Upper lobe of left lung (tissue), 6 donors: ENCODE measurements at regions not wholly inside any gene's neighbourhood (a gene's known extent, or its start where the extent isn't known, plus 50 kb on each side); places are given as distances from the start of the nearest gene placed in this dataset.

ENCODE experiments used
- ATAC-seq, 2 donors: fragments of 200-7000 bp; cut with Tn5 transposase; one replicate each; pipeline ENCODE4 v1.9.1; 2022; ENCODE audit warnings: mild to moderate bottlenecking in 2 of 2, moderate library complexity in 2 of 2; ENCODE audit not compliant: low FRiP score in 2 of 2
- DNase-seq, 2 donors: peaks; one replicate each; pipeline ENCODE4 v3.0.0-alpha.2; 2019 to 2020
- H3K27ac ChIP-seq, 4 donors: fragments of 200-600 bp; sonication (generic); one replicate each; pipeline ENCODE4 v1.5.1; 2016 to 2019
- H3K27me3 ChIP-seq, 4 donors: fragments of 200-600 bp; sonication (generic); one replicate each; pipeline ENCODE4 v1.5.1; 2017 to 2019
- H3K36me3 ChIP-seq, 4 donors: fragments of 200-600 bp; sonication (generic); one replicate each; pipeline ENCODE4 v1.5.1; 2016 to 2019
- H3K4me1 ChIP-seq, 4 donors: fragments of 200-600 bp; sonication (generic); one replicate each; pipeline ENCODE4 v1.5.1; 2018 to 2019
- H3K4me3 ChIP-seq, 4 donors: fragments of 200-600 bp; sonication (generic); one replicate each; pipeline ENCODE4 v1.5.1; 2017 to 2019; ENCODE audit warnings: mild to moderate bottlenecking in 2 of 4, moderate library complexity in 1 of 4
- H3K9me3 ChIP-seq, 4 donors: fragments of 200-600 bp; sonication (generic); one replicate each; pipeline ENCODE4 v1.5.1; 2018 to 2019
- EP300 ChIP-seq, 4 donors: sonication (generic); formaldehyde crosslinking; IDR thresholded peaks; one replicate each; pipeline ENCODE4 v1.5.1; 2017; ENCODE audit warnings: antibody characterized with exemption in 4 of 4, control low read depth in 2 of 4
- POLR2A ChIP-seq, 4 donors: fragments of 450-650 bp; IDR thresholded peaks; one replicate each; pipeline ENCODE4 v1.5.1; 2016 to 2017; ENCODE audit warnings: antibody characterized with exemption in 4 of 4, mild to moderate bottlenecking in 2 of 4
- POLR2AphosphoS5 ChIP-seq, 2 donors: sonication (generic); formaldehyde crosslinking; IDR thresholded peaks; one replicate each; pipeline ENCODE4 v1.5.1; 2017; ENCODE audit warnings: antibody characterized with exemption in 2 of 2
- WGBS, 2 donors: methylation state at CpG; one replicate each; pipeline ENCODE4 v1.1.5; 2017 to 2018; 5-methylcytosine and 5-hydroxymethylcytosine counted together
- TF ChIP-seq, protein P1 (sequence below), 6 experiments: fragments of 450-650 bp in 4 of 6; fragments of 200-600 bp in 2 of 6; sonication (generic) in 2 of 6; IDR thresholded peaks; one replicate each; pipeline ENCODE4 v1.5.1; 2016 to 2019; ENCODE audit warnings: antibody characterized with exemption in 6 of 6
- donor health status: DM: no; HTN: no; CAD: no; lungs with moderate emphysema.
- donor health status: DM: no; HTN: yes; CAD: no; lungs with severe emphysema.

DNA sequence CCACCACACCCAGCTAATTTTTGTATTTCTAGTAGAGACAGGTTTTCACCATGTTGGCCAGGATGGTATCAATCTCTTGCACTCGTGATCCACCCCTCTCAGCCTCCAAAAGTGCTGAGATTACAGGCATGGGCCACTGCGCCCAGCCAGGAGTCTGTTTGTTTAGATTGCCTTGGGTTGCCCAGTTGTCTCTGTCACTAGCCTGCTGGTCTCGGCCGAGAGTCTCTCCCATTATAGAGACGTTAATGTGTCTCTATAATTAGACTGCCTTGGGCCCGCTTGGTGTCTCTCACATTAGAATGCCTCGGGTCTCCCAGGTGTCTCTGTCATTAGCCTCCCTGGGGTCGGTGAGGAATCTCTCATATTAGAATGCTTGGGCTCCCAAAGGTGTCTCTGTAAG lies 1533.6 kb downstream of the UQCRFS1 start:
- TF ChIP-seq POLR2A (IDR thresholded peaks at IDR 0.05) (no peak), POLR2AphosphoS5 (IDR thresholded peaks at IDR 0.05) (no peak), EP300 (IDR thresholded peaks at IDR 0.05) (no peak)
- TF ChIP-seq, protein P1, sequence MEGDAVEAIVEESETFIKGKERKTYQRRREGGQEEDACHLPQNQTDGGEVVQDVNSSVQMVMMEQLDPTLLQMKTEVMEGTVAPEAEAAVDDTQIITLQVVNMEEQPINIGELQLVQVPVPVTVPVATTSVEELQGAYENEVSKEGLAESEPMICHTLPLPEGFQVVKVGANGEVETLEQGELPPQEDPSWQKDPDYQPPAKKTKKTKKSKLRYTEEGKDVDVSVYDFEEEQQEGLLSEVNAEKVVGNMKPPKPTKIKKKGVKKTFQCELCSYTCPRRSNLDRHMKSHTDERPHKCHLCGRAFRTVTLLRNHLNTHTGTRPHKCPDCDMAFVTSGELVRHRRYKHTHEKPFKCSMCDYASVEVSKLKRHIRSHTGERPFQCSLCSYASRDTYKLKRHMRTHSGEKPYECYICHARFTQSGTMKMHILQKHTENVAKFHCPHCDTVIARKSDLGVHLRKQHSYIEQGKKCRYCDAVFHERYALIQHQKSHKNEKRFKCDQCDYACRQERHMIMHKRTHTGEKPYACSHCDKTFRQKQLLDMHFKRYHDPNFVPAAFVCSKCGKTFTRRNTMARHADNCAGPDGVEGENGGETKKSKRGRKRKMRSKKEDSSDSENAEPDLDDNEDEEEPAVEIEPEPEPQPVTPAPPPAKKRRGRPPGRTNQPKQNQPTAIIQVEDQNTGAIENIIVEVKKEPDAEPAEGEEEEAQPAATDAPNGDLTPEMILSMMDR (IDR thresholded peaks at IDR 0.05): no peak
- H3K36me3 ChIP-seq: no peaks in the 10 kb centered on the region
- no peak overlapping the region for H3K27ac ChIP-seq
- DNase-seq (no peak), ATAC-seq (no peak)
- no peaks in the 10 kb centered on the region for H3K27me3 ChIP-seq
- no peak overlapping the region for H3K4me3 ChIP-seq
- peaks cover 0 to 40% (median 6%) of the 10 kb centered on the region in 4 donors for H3K9me3 ChIP-seq
- no peaks in the 10 kb centered on the region for H3K4me1 ChIP-seq
- WGBS, 2 donors: 77% methylated on average over 7 to 8 of the region's 8 CpGs

DNA sequence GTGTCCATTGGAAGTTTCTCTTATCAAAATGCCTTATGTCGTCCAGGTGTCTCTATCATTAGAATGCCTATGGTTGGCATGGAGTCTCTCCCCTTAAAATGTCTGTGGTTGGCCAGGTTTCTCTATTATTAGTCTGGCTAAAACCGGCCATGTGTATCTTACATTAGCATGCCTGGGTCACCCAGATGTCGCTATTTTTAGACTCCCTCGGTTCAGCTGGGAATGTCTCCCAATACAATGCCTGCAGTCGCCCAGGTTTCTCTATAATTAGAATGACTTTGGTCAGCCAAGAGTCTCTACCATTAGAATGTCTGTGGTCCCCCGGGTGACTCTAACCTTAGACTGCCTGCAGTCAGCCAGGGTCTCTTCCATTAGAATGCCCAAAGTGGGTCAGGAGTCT lies 1536.1 kb downstream of the UQCRFS1 start:
- WGBS, 2 donors: 60 to 65% methylated on average over 6 of the region's 6 CpGs
- no peaks in the 10 kb centered on the region for H3K27me3 ChIP-seq
- no peaks in the 10 kb centered on the region for H3K4me1 ChIP-seq
- H3K4me3 ChIP-seq: no peak overlapping the region
- no peak overlapping the region for H3K27ac ChIP-seq
- ATAC-seq (no peak), DNase-seq (no peak)
- TF ChIP-seq EP300 (IDR thresholded peaks at IDR 0.05): no peak
- TF ChIP-seq, protein P1 (IDR thresholded peaks at IDR 0.05): no peak
- no peaks in the 10 kb centered on the region for H3K36me3 ChIP-seq
- peaks cover 0 to 54% (median 4%) of the 10 kb centered on the region in 4 donors for H3K9me3 ChIP-seq

DNA sequence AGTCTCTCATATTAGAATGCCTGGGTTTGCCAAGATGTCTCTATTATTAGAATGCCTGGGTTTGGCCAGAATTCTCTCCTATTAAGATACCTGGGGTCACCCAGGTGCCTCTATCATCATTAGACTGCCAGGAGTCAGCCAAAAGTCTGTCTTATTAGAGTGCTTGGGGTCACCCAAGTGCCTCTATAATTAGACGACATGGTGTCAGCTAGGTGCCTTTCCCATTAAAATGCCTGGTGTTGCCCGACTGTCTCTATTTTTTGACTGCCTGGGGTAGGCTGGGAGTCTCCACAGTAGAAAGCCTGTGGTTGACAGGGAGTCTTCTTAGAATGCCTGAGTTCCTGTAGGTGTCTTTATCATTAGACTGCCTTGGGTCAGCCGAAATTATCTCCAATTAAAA lies 1536.6 kb downstream of the UQCRFS1 start:
- no peak for DNase-seq
- no peak overlapping the region for H3K4me3 ChIP-seq
- no peak overlapping the region for H3K27ac ChIP-seq
- no peaks in the 10 kb centered on the region for H3K27me3 ChIP-seq
- no peak for ATAC-seq
- WGBS, 2 donors: 76 to 78% methylated on average over 3 of the region's 3 CpGs
- H3K9me3 ChIP-seq: peaks cover 0 to 59% (median 4%) of the 10 kb centered on the region in 4 donors
- TF ChIP-seq POLR2A (IDR thresholded peaks at IDR 0.05) (no peak), EP300 (IDR thresholded peaks at IDR 0.05) (no peak), POLR2AphosphoS5 (IDR thresholded peaks at IDR 0.05) (no peak)
- TF ChIP-seq, protein P1 (IDR thresholded peaks at IDR 0.05): no peak
- H3K36me3 ChIP-seq: no peaks in the 10 kb centered on the region
- H3K4me1 ChIP-seq: no peaks in the 10 kb centered on the region

DNA sequence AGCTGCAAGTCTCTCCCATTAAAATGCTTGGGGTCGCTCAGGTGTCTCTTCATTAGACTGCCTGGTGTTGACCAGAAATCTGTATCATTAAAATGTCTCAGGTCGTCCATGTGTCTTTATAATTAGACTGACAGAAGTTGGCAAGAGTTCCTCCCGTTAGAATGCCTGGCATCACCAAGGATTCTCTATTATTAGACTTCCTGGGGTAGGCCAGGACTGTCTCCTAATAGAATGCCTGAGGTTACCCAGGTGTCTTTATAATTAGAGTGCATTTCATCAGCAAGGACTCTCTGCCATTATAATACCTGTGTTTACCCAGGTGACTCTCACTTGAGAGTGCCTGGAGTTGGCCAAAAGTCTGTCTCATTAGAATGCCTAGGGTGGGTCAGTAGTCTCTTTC lies 1537.2 kb downstream of the UQCRFS1 start:
- peaks cover 0 to 62% (median 4%) of the 10 kb centered on the region in 4 donors for H3K9me3 ChIP-seq

DNA sequence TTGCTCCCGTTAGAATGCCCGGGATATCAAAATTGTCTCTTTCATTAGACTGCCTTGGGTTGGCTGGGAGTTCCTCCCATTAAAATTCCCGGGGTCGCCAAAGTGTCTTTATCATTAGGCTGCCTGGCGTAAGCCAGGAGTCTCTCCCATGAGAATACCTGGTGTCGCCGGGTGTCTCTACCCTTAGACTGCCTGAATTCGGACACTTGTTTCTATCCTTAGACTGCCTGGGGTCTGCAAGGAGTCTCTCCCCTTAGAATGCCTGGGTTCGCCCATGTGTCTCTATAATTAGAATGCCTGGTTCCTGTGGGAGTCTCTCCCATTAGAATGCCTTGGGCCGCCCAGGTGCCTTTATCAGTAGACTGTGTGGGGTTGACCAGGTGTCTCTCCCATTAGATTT lies 1538.2 kb downstream of the UQCRFS1 start:
- ATAC-seq (no peak), DNase-seq (no peak)
- Histone ChIP-seq H3K9me3 (peaks cover 0 to 58% (median 3%) of the 10 kb centered on the region in 4 donors), H3K27me3 (no peaks in the 10 kb centered on the region), H3K27ac (no peak overlapping the region), H3K4me1 (no peaks in the 10 kb centered on the region), H3K36me3 (no peaks in the 10 kb centered on the region), H3K4me3 (no peak overlapping the region)
- WGBS, 2 donors: 85 to 89% methylated on average over 10 of the region's 10 CpGs
- TF ChIP-seq POLR2A (IDR thresholded peaks at IDR 0.05): no peak
- TF ChIP-seq, protein P1 (IDR thresholded peaks at IDR 0.05): no peak
- TF ChIP-seq EP300 (IDR thresholded peaks at IDR 0.05): no peak
- TF ChIP-seq POLR2AphosphoS5 (IDR thresholded peaks at IDR 0.05): no peak

More for the DNA sequence above, 1537.2 kb downstream of the UQCRFS1 start:
- 24 to 34% methylated on average over 3 of the region's 3 CpGs for WGBS, 2 donors
- DNase-seq: no peak
- no peaks in the 10 kb centered on the region for H3K27me3 ChIP-seq
- no peak for TF ChIP-seq POLR2AphosphoS5 (IDR thresholded peaks at IDR 0.05)
- no peaks in the 10 kb centered on the region for H3K4me1 ChIP-seq
- no peaks in the 10 kb centered on the region for H3K36me3 ChIP-seq
- no peak overlapping the region for H3K4me3 ChIP-seq
- no peak for ATAC-seq
- H3K27ac ChIP-seq: no peak overlapping the region
